HCT116 (cell line): ENCODE measurements at regions not wholly inside any gene's neighbourhood (a gene's known extent, or its start where the extent isn't known, plus 50 kb on each side); places are given as distances from the start of the nearest gene placed in this dataset.

ENCODE experiments used
- ATAC-seq: fragments of 200-7000 bp; cut with Tn5 transposase; 2 replicates; pipeline ENCODE4 v1.9.1; 2020; ENCODE audit warnings: mild to moderate bottlenecking, moderate library complexity
- BruUV-seq: library from RNA; stranded (reverse); fragments of 400-500 nt; replicated peaks from 2 replicates; lab custom pipeline; 2021; lab: Mats Ljungman, UMichigan
- CTCF ChIA-PET: fragments of 300-600 bp; sonication (Branson Sonifier 250); formaldehyde crosslinking; loops from one replicate; lab custom pipeline; 2021; ENCODE audit warnings: antibody characterized with exemption; lab: Charles Lee
- POLR2A ChIA-PET: fragments of 300-600, 350-600 bp; sonication (Branson Sonifier 250); formaldehyde crosslinking; loops from one replicate; lab custom pipeline; 2021; ENCODE audit warnings: antibody characterized with exemption; lab: Charles Lee
- RAD21 ChIA-PET, 2 experiments: fragments of 300-600 bp; sonication (Branson Sonifier 250); formaldehyde crosslinking; loops; one replicate each; lab custom pipeline; 2023; ENCODE audit warnings: low total read pairs in 2 of 2; ENCODE audit not compliant: uncharacterized antibody in 2 of 2, unreplicated experiment in 2 of 2, low non-redundant PET in 1 of 2; lab: Charles Lee
- DNase-seq: peaks from one replicate; pipeline ENCODE4 v3.0.0-alpha.2; 2010; ENCODE audit warnings: low read depth, low spot score
- H2AFZ ChIP-seq: fragments of 200-600 bp; shearing (Covaris generic), sonication (generic); 2 replicates; pipeline ENCODE4 v1.6.1; 2017; ENCODE audit warnings: low read depth, mixed run types, mixed read lengths, antibody characterized with exemption, low read length; ENCODE audit not compliant: poor library complexity, severe bottlenecking
- H3K27ac ChIP-seq: 2 replicates; pipeline ENCODE4 v1.5.1; 2012; ENCODE audit warnings: low read depth, low read length
- H3K27me3 ChIP-seq: fragments of 200-600 bp; sonication (generic); 2 replicates; pipeline ENCODE4 v1.6.1; 2016; ENCODE audit warnings: mixed run types, low read length, mixed read lengths; ENCODE audit not compliant: insufficient read depth
- H3K36me3 ChIP-seq, 2 experiments: fragments of 200-500 bp in 1 of 2; fragments of 200-600 bp in 1 of 2; sonication (Bioruptor generic) in 1 of 2; sonication (generic) in 1 of 2; 2 replicates each; pipeline versions ENCODE4 v1.5.1 to v1.6.1; 2014 to 2016; ENCODE audit warnings: low read length in 2 of 2, inconsistent platforms in 1 of 2, mixed read lengths in 1 of 2, mixed run types in 1 of 2; ENCODE audit not compliant: insufficient read depth in 2 of 2, control insufficient read depth in 1 of 2
- H3K4me1 ChIP-seq, 2 experiments: fragments of 200-600 bp in 1 of 2; sonication (generic) in 1 of 2; 2 replicates each; pipeline versions ENCODE4 v1.5.1 to v1.6.1; 2012 to 2017; ENCODE audit warnings: low read length in 2 of 2, inconsistent platforms in 1 of 2, mild to moderate bottlenecking in 1 of 2, mixed read lengths in 1 of 2, mixed run types in 1 of 2, moderate library complexity in 1 of 2; ENCODE audit not compliant: insufficient read depth in 2 of 2, control insufficient read depth in 1 of 2
- H3K4me2 ChIP-seq: fragments of 200-600 bp; sonication (generic); 2 replicates; pipeline ENCODE4 v1.6.1; 2017; ENCODE audit warnings: mixed run types, low read length, mixed read lengths
- H3K4me3 ChIP-seq, 2 experiments: fragments of 200-600 bp in 1 of 2; sonication (generic) in 1 of 2; replicated peaks in 1 of 2; 2 replicates each; pipeline ENCODE4 v1.5.1; 2011 to 2016; ENCODE audit warnings: low read length in 2 of 2, control low read depth in 1 of 2, low read depth in 1 of 2, mild to moderate bottlenecking in 1 of 2, mixed read lengths in 1 of 2, mixed run types in 1 of 2
- H3K79me2 ChIP-seq: fragments of 200-600 bp; sonication (generic); 2 replicates; pipeline ENCODE4 v1.6.1; 2017; ENCODE audit warnings: mild to moderate bottlenecking, mixed run types, low read length, moderate library complexity, mixed read lengths; ENCODE audit not compliant: insufficient read depth
- H3K9ac ChIP-seq: fragments of 200-600 bp; sonication (generic); 2 replicates; pipeline ENCODE4 v1.6.1; 2016; ENCODE audit warnings: low read length, mixed read lengths
- H3K9me2 ChIP-seq: fragments of 200-600 bp; sonication (generic), shearing (Covaris generic); 2 replicates; pipeline ENCODE4 v1.6.1; 2017; ENCODE audit warnings: mixed run types, mild to moderate bottlenecking, moderate library complexity; ENCODE audit not compliant: insufficient read depth
- H3K9me3 ChIP-seq, 2 experiments: fragments of 200-500 bp in 1 of 2; fragments of 200-600 bp in 1 of 2; sonication (Bioruptor generic) in 1 of 2; sonication (generic) in 1 of 2; 2 replicates each; pipeline ENCODE4 v1.6.1; 2014 to 2017; ENCODE audit warnings: low read length in 2 of 2, mixed read lengths in 2 of 2, inconsistent platforms in 1 of 2, low read depth in 1 of 2, mild to moderate bottlenecking in 1 of 2, mixed run types in 1 of 2, moderate library complexity in 1 of 2; ENCODE audit not compliant: control insufficient read depth in 1 of 2, insufficient read depth in 1 of 2
- H4K20me1 ChIP-seq: fragments of 200-600 bp; sonication (generic), shearing (Covaris generic); 2 replicates; pipeline ENCODE4 v1.6.1; 2017; ENCODE audit warnings: mixed run types, mild to moderate bottlenecking, moderate library complexity; ENCODE audit not compliant: insufficient read depth
- CBX3 ChIP-seq: IDR thresholded peaks from 2 replicates; pipeline ENCODE4 v1.6.1; 2012; ENCODE audit warnings: low read depth
- CEBPB ChIP-seq: IDR thresholded peaks from 2 replicates; pipeline ENCODE4 v1.6.1; 2012; ENCODE audit warnings: low read depth
- EGR1 ChIP-seq: IDR thresholded peaks from 2 replicates; pipeline ENCODE4 v1.6.1; 2012; ENCODE audit warnings: low read depth
- ELF1 ChIP-seq: IDR thresholded peaks from 2 replicates; pipeline ENCODE4 v1.6.1; 2012; ENCODE audit warnings: low read depth, borderline replicate concordance
- EZH2 ChIP-seq: fragments of 200-600 bp; sonication (generic); IDR thresholded peaks from 2 replicates; pipeline ENCODE4 v1.6.1; 2017; ENCODE audit warnings: antibody characterized with exemption, mixed run types
- FOSL1 ChIP-seq: IDR thresholded peaks from 2 replicates; pipeline ENCODE4 v1.6.1; 2012; ENCODE audit warnings: low read depth
- JUND ChIP-seq: IDR thresholded peaks from 2 replicates; pipeline ENCODE4 v1.6.1; 2012
- POLR2A ChIP-seq: IDR thresholded peaks from 2 replicates; pipeline ENCODE4 v1.7.0; 2011; ENCODE audit warnings: borderline replicate concordance; ENCODE audit not compliant: insufficient read depth, insufficient read length; ENCODE audit errors: extremely low read depth
- RAD21 ChIP-seq: IDR thresholded peaks from 2 replicates; pipeline ENCODE4 v1.6.1; 2012; ENCODE audit warnings: low read depth, mild to moderate bottlenecking
- SIN3A ChIP-seq: IDR thresholded peaks from 2 replicates; pipeline ENCODE4 v1.6.1; 2012; ENCODE audit warnings: low read depth
- SP1 ChIP-seq: IDR thresholded peaks from 2 replicates; pipeline ENCODE4 v1.6.1; 2012; ENCODE audit warnings: low read depth
- SRF ChIP-seq: IDR thresholded peaks from 2 replicates; pipeline ENCODE4 v1.6.1; 2012; ENCODE audit warnings: low read depth
- TCF7L2 ChIP-seq: IDR thresholded peaks from 2 replicates; pipeline ENCODE4 v1.7.0; 2011; ENCODE audit warnings: borderline replicate concordance, inconsistent platforms; ENCODE audit not compliant: insufficient read depth, insufficient read length; ENCODE audit errors: extremely low read depth
- ZFX ChIP-seq: fragments of 450-650 bp; IDR thresholded peaks from 2 replicates; pipeline ENCODE4 v1.6.1; 2017
- ZNF274 ChIP-seq: fragments of 200-500 bp; sonication (Bioruptor generic); IDR thresholded peaks from 2 replicates; pipeline ENCODE4 v1.6.1; 2014; ENCODE audit warnings: mild to moderate bottlenecking, low read depth, low read length, inconsistent platforms
- intact Hi-C: fragments of 100-400 bp; cut with micrococcal nuclease; formaldehyde crosslinking; loops from 2 replicates; pipeline ENCODE4 v1.10.0; 2022
- TF ChIP-seq, protein P1 (sequence below): IDR thresholded peaks from 2 replicates; pipeline ENCODE4 v1.6.1; 2012
- TF ChIP-seq, protein P2 (sequence below): IDR thresholded peaks from 2 replicates; pipeline ENCODE4 v1.6.1; 2011; ENCODE audit warnings: mild to moderate bottlenecking, low read length, moderate library complexity; ENCODE audit not compliant: insufficient replicate concordance; ENCODE audit errors: extremely low read depth
- TF ChIP-seq, protein P3 (sequence below), 3 experiments: fragments of 200-600 bp in 1 of 3; sonication (generic) in 1 of 3; IDR thresholded peaks in 2 of 3; conservative IDR thresholded peaks in 1 of 3; 2 replicates each; pipeline ENCODE4 v1.5.1; 2012 to 2017; ENCODE audit warnings: low read depth in 2 of 3, low read length in 2 of 3, antibody characterized with exemption in 1 of 3, borderline replicate concordance in 1 of 3, control low read depth in 1 of 3, mild to moderate bottlenecking in 1 of 3, mixed read lengths in 1 of 3, mixed run types in 1 of 3, moderate library complexity in 1 of 3; ENCODE audit not compliant: insufficient read depth in 1 of 3
- TF ChIP-seq, protein P4 (sequence below): IDR thresholded peaks from 2 replicates; pipeline ENCODE4 v1.6.1; 2012

DNA sequence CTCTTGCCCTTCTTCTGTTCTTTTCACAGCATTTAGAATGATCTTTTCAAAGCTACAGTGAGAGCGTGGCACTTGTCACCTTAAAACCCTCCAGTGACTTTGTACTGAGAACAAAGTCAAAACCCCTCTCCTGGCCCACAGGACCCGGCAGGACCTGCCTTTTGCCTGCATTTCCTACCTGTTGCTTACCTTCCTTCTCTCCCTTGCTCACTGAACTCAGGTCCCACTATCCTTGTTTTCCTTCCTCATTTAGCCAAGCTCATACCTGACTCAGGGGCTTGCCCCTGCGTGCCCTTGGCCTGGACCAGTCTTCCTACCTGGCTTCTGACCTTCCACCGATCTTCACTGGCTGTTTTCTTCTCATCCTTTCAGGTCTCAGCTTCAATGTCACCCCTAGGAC is 112.3 kb upstream of the PRMT8 start:
- intact Hi-C loops, result no loop called here
- TF ChIP-seq TCF7L2 (no peak), RAD21 (no peak), SP1 (no peak), ELF1 (no peak), CEBPB (no peak), SRF (no peak), EGR1 (no peak), POLR2A (no peak), JUND (no peak), FOSL1 (no peak), CBX3 (no peak), ZNF274 (no peak), ZFX (no peak), EZH2 (no peak), SIN3A (no peak)
- TF ChIP-seq, protein P1, sequence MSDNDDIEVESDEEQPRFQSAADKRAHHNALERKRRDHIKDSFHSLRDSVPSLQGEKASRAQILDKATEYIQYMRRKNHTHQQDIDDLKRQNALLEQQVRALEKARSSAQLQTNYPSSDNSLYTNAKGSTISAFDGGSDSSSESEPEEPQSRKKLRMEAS, result no peak
- TF ChIP-seq, protein P2, sequence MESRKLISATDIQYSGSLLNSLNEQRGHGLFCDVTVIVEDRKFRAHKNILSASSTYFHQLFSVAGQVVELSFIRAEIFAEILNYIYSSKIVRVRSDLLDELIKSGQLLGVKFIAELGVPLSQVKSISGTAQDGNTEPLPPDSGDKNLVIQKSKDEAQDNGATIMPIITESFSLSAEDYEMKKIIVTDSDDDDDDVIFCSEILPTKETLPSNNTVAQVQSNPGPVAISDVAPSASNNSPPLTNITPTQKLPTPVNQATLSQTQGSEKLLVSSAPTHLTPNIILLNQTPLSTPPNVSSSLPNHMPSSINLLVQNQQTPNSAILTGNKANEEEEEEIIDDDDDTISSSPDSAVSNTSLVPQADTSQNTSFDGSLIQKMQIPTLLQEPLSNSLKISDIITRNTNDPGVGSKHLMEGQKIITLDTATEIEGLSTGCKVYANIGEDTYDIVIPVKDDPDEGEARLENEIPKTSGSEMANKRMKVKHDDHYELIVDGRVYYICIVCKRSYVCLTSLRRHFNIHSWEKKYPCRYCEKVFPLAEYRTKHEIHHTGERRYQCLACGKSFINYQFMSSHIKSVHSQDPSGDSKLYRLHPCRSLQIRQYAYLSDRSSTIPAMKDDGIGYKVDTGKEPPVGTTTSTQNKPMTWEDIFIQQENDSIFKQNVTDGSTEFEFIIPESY, result no peak
- TF ChIP-seq, protein P3, sequence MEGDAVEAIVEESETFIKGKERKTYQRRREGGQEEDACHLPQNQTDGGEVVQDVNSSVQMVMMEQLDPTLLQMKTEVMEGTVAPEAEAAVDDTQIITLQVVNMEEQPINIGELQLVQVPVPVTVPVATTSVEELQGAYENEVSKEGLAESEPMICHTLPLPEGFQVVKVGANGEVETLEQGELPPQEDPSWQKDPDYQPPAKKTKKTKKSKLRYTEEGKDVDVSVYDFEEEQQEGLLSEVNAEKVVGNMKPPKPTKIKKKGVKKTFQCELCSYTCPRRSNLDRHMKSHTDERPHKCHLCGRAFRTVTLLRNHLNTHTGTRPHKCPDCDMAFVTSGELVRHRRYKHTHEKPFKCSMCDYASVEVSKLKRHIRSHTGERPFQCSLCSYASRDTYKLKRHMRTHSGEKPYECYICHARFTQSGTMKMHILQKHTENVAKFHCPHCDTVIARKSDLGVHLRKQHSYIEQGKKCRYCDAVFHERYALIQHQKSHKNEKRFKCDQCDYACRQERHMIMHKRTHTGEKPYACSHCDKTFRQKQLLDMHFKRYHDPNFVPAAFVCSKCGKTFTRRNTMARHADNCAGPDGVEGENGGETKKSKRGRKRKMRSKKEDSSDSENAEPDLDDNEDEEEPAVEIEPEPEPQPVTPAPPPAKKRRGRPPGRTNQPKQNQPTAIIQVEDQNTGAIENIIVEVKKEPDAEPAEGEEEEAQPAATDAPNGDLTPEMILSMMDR (IDR thresholded peaks at IDR 0.05 in 2 of 3, conservative IDR thresholded peaks at IDR 0.05 in 1 of 3; ENCODE audit: borderline replicate concordance in 1 of 3, insufficient read depth in 1 of 3, low read depth in 2 of 3, low read length in 2 of 3), result no peak
- TF ChIP-seq, protein P4, sequence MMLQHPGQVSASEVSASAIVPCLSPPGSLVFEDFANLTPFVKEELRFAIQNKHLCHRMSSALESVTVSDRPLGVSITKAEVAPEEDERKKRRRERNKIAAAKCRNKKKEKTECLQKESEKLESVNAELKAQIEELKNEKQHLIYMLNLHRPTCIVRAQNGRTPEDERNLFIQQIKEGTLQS, result no peak
- TF ChIP-seq, all 23 proteins: peak for 0
- no peak overlapping the region for H2AFZ ChIP-seq
- ATAC-seq (no peak), DNase-seq (no peak)
- H4K20me1 ChIP-seq, result no peaks in the 10 kb centered on the region
- ChIA-PET POLR2A (no interaction called here), CTCF (no interaction called here), RAD21 (no interaction called here)
- BruUV-seq, result no TSS peak
- no peak overlapping the region for H3K4me2 ChIP-seq
- H3K79me2 ChIP-seq, result no peaks in the 10 kb centered on the region
- no peaks in the 10 kb centered on the region for H3K4me1 ChIP-seq
- H3K4me3 ChIP-seq, result no peak overlapping the region
- 0 out of 2 replicates have a peak, but pooled peaks cover 7% of the 10 kb centered on the region for H3K27me3 ChIP-seq
- H3K36me3 ChIP-seq, result no peaks in the 10 kb centered on the region
- H3K9me2 ChIP-seq, result no peaks in the 10 kb centered on the region
- H3K9me3 ChIP-seq, result no peaks in the 10 kb centered on the region
- H3K27ac ChIP-seq, result no peak overlapping the region
- H3K9ac ChIP-seq, result no peak overlapping the region
